ENCODE measurements at regions not wholly inside any gene's neighbourhood (a gene's known extent, or its start where the extent isn't known, plus 50 kb on each side); places are given as distances from the start of the nearest gene placed in this dataset.
"Not testable (repeated sequence)": the region's sequence is repeated elsewhere in the genome, so short reads cannot be mapped to it uniquely, and the experiment has no call there.

DNA sequence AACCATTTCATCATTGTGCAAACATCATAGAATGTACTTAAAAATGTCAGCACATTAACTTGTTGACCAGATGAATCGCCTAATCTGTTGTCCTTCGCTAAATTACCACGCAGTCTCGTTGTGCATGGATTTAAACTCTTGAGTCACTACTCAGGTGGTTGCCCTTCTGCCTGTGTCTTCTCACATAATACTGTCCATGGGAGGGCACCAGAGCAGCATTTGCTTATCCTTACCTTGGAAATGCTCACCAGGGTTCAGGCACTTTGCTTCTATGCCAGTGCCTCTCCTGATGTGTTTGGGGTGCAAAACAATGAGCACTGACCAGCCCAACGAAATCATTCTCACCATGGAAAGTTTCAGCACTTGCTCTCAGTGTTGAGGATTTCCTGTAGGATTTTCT lies 559.9 kb downstream of the RWDD3 start:
- Mint-ChIP-seq H3K9me3 (peaks cover 3% of the 10 kb centered on the region), H3K36me3 (no peaks in the 10 kb centered on the region), H3K4me1 (no peaks in the 10 kb centered on the region), H3K27ac (no peak overlapping the region), H3K4me3 (no peak overlapping the region), H3K27me3 (no peaks in the 10 kb centered on the region)
- no peak for DNase-seq

DNA sequence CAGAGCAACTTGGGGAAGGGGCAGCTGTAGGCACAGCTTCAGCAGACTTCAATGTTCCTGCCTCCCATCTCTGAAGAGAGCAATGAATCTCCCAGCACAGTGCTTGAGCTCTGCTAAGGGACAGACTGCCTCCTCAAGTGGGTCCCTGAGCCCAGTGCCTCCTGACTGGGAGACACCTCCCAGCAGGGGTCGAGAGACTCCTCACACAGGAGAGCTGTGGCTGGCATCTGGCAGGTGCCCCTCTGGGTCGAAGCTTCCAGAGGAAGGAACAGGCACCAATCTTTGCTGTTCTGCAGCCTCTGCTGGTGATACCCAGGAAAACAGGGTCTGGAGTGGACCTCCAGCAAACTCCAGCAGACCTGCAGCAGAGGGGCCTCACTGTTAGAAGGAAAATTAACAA lies 563.8 kb downstream of the RWDD3 start:
- H3K27me3 Mint-ChIP-seq, H3K9me3 Mint-ChIP-seq, H3K27ac Mint-ChIP-seq, H3K4me1 Mint-ChIP-seq, H3K4me3 Mint-ChIP-seq, DNase-seq, H3K36me3 Mint-ChIP-seq: not testable (repeated sequence)

DNA sequence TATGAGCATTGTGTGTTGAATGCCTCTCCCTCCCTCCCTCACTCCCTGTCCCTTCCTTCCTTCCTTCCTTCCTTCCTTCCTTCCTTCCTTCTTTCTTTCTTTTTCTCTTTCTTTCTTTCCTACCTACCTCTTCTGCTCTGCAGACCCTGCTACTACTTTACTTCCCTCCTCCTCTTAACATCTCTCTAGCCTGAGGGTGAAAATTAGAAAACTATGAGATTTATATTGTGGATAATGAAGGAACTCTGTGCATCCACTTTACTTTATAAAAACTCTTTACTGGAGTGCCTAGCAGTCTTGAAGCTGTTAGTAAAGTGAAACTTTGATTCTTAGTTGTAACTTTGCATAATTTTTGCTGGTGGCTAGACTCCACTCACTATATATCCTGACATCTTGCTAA lies 572.2 kb downstream of the RWDD3 start:
- Mint-ChIP-seq H3K4me3 (no peak overlapping the region), H3K27me3 (no peaks in the 10 kb centered on the region), H3K4me1 (no peaks in the 10 kb centered on the region), H3K9me3 (peaks cover 8% of the 10 kb centered on the region), H3K36me3 (no peaks in the 10 kb centered on the region), H3K27ac (no peak overlapping the region)
- no peak for DNase-seq

DNA sequence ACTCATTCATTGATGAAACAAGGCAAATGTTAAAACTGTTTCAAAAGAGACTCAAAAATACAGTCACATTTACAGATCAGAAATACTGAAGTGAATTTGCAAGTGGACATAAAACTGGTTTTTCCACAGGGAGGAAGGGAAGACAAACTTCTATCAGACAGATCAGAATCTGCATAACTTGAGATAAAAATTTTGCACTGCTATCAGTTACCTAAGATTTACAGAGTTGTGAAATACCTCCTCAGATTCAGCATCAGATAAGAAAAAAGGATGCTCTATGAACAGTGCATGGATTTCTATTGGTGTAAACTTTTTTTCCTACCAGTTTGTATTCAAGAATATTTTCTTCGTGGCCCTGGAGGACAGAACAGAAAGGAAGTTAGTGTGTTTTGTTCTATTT lies 575.4 kb downstream of the RWDD3 start:
- no peaks in the 10 kb centered on the region for H3K27me3 Mint-ChIP-seq
- H3K36me3 Mint-ChIP-seq, result no peaks in the 10 kb centered on the region
- H3K4me3 Mint-ChIP-seq, result no peak overlapping the region
- DNase-seq, result no peak
- no peak overlapping the region for H3K27ac Mint-ChIP-seq
- no peaks in the 10 kb centered on the region for H3K4me1 Mint-ChIP-seq
- peaks cover 2% of the 10 kb centered on the region for H3K9me3 Mint-ChIP-seq

DNA sequence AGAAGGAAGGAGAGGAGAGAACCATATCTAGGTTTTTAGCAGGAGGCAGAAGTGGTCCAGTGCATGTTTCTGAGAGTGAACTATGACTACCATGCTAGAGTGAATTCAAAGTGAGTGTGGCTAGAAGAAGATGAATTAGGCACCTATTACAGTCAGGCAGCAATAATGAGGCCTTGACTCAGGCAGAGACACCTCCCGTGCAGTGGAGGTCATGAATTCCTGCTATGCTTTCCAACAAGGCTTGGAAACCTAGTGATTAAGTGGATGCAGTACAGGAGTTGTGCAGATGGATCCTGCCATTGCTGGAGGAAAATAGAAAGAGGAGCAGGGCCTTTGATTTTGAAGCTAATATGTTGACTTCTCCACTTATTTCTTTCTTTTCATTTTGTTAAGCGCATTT lies 581.5 kb downstream of the RWDD3 start:
- H3K27me3 Mint-ChIP-seq, result no peaks in the 10 kb centered on the region
- H3K9me3 Mint-ChIP-seq, result no peaks in the 10 kb centered on the region
- no peak for DNase-seq
- H3K36me3 Mint-ChIP-seq, result no peaks in the 10 kb centered on the region
- H3K27ac Mint-ChIP-seq, result no peak overlapping the region
- H3K4me1 Mint-ChIP-seq, result no peaks in the 10 kb centered on the region
- no peak overlapping the region for H3K4me3 Mint-ChIP-seq

DNA sequence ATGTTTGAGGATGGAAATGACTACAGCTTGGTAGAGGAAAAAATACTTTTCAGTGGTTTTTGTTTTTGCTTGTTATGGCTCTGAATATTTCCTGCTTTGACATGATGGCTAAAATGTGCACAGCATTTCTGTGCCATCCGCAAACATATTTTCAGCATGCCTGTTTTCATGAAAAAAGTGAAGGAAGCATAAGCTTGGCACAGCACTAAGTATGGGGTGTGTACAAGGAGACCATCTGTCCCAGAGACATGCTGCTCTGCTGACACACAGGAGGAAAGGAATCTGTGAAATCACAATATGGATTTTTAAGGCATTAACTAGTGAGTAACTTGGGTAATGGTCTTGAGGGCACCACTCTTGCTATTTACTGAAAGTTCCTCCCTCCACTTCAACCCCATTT lies 595.5 kb downstream of the RWDD3 start:
- H3K36me3 Mint-ChIP-seq, result no peaks in the 10 kb centered on the region
- H3K9me3 Mint-ChIP-seq, result peaks cover under 1% of the 10 kb centered on the region
- no peak for DNase-seq
- no peak overlapping the region for H3K27ac Mint-ChIP-seq
- no peaks in the 10 kb centered on the region for H3K27me3 Mint-ChIP-seq
- no peaks in the 10 kb centered on the region for H3K4me1 Mint-ChIP-seq
- H3K4me3 Mint-ChIP-seq, result no peak overlapping the region

DNA sequence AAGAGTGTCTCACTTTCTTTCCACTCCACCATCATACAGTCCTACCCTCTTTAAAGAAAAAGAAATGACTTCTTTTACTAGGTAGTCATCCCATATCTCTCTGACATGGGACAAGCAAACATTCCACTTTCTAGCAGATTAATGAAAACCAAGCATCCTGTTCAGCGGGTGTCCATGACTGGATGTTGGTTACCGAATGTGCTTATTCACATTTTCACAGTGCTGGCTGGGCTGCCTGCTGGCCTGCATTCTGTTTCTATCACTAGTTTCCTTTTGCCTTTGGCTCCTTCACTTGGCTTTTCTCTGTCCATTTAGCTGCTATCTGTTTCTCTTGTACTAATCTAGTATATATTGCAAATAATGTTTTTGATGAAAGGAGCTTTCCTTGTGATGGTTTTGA lies 598.4 kb downstream of the RWDD3 start:
- H3K4me3 Mint-ChIP-seq, result no peak overlapping the region
- no peaks in the 10 kb centered on the region for H3K27me3 Mint-ChIP-seq
- DNase-seq, result no peak
- peaks cover 14% of the 10 kb centered on the region for H3K9me3 Mint-ChIP-seq
- no peak overlapping the region for H3K27ac Mint-ChIP-seq
- no peaks in the 10 kb centered on the region for H3K4me1 Mint-ChIP-seq
- no peaks in the 10 kb centered on the region for H3K36me3 Mint-ChIP-seq

DNA sequence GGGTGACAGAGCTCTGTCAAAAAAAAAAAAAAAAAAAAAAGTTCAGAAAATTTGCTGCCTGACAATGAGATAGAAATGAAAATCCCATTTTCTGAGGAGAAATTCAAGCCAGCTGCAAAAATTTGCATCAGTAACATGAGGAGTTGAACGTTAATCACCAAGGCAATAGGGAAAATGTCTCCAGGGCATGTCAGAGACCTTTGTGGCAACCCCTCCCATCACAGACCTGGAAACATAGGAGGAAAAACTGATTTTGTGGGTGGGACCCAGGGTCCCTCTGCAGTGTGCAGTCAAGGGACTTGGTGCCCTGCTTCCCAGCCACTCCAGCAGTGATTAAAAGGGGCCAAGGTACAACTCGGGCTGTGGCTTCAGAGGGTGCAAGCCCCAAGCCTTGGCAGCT lies 615.4 kb downstream of the RWDD3 start:
- Mint-ChIP-seq H3K4me3 (no peak overlapping the region), H3K27ac (no peak overlapping the region), H3K4me1 (no peaks in the 10 kb centered on the region), H3K27me3 (no peaks in the 10 kb centered on the region), H3K9me3 (peaks cover 1% of the 10 kb centered on the region), H3K36me3 (no peaks in the 10 kb centered on the region)
- DNase-seq, result no peak

DNA sequence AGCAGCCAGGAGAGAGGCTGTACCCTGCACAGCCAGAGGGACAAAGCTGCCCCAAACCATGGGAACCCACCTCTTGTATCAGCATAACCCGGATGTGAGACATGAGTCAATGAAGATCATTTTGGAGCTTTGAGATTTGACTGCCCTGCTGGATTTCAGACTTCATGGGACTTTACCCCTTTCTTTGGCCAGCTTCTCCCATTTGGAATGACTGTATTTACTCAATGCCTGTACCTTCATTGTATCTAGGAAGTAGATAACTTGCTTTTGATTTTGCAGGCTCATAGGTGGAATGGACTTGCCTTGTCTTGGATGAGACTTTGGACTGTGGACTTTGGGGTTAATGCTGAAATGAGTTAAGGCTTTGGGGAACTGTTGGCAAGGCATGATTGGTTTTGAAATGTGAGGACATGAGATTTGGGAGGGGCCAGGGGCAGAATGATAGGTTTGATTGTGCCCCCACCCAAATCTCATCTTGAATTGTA lies 616.2 kb downstream of the RWDD3 start:
- H3K4me3 Mint-ChIP-seq, result no peak overlapping the region
- H3K4me1 Mint-ChIP-seq, result no peaks in the 10 kb centered on the region
- H3K36me3 Mint-ChIP-seq, result no peaks in the 10 kb centered on the region
- H3K27me3 Mint-ChIP-seq, result no peaks in the 10 kb centered on the region
- H3K9me3 Mint-ChIP-seq, result peaks cover 1% of the 10 kb centered on the region
- no peak overlapping the region for H3K27ac Mint-ChIP-seq
- no peak for DNase-seq

DNA sequence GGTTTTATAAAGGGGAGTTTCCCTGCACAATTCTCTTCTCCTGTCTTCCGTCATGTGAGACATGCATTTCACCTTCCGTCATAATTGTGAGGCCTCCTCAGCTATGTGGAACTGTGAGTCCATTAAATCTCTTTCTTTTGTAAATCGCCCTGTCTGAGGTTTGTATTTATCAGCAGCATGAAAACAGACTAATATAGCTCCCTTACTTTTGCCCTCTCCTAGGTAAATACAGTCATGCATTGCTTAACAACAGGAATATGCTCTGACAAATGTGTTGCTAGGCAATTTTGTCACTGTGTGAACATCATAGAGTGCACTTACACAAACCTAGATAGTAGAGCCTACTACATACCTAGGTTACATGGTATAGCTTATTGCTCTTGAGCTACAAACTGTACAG lies 616.8 kb downstream of the RWDD3 start:
- no peak for DNase-seq
- no peak overlapping the region for H3K4me3 Mint-ChIP-seq

DNA sequence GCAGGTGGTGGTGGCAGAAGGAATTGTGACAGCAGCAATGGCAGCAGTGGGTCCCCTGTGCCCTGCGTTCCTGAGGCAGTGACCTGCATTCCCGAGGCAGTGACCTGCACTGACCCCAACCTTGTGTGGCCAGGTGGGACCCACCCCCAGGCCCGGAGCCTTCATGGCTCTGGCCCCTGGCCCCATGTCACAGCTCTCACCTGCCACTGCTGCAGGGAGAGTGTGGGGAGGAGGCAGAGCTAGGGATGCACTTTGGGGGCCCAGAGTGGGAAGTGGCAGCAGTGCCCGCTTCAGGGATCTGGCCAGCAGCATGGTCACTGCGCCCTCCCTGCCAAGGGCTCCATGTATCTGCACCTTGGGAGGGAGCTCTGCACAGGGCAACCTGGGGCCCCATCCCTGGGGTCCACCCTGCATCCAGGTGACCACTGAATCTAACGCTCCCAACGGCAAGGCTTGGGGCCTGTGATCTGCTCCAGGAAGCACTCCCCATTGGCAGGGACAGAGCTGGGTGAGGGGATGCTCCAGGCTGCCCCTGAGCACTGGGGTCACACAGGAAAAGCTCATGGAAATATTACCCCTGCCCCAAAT lies 618.6 kb downstream of the RWDD3 start:
- no peak for DNase-seq
- Mint-ChIP-seq H3K4me3 (no peak overlapping the region), H3K4me1 (no peaks in the 10 kb centered on the region), H3K27me3 (no peaks in the 10 kb centered on the region), H3K27ac (no peak overlapping the region), H3K36me3 (no peaks in the 10 kb centered on the region), H3K9me3 (peaks cover 1% of the 10 kb centered on the region)

More for the DNA sequence above, 616.8 kb downstream of the RWDD3 start:
- peaks cover 1% of the 10 kb centered on the region for H3K9me3 Mint-ChIP-seq
- H3K27me3 Mint-ChIP-seq, result no peaks in the 10 kb centered on the region
- no peaks in the 10 kb centered on the region for H3K36me3 Mint-ChIP-seq
- H3K27ac Mint-ChIP-seq, result no peak overlapping the region
- no peaks in the 10 kb centered on the region for H3K4me1 Mint-ChIP-seq

DNA sequence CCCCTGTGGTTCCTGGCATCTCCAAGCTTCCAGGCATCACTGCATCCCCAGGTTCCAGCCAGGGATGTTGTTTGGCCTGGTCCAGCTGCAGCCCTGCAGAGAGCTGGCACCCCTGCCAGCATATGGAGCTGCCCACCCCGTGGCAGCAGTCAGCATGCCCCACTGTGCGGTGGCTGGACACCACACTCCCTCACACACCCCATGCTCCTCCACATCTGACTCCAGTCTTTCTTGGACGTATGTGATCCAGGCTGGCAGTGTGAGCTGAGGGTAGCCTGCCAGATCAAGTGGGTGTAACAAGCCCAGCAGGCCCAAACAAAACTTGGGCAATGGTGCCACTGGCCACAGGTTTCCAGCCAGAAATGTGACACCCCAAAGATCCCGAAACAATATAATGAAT lies 620.4 kb downstream of the RWDD3 start:
- no peaks in the 10 kb centered on the region for H3K4me1 Mint-ChIP-seq
- H3K4me3 Mint-ChIP-seq, result no peak overlapping the region
- H3K9me3 Mint-ChIP-seq, result no peaks in the 10 kb centered on the region
- no peaks in the 10 kb centered on the region for H3K27me3 Mint-ChIP-seq
- H3K27ac Mint-ChIP-seq, result no peak overlapping the region
- no peaks in the 10 kb centered on the region for H3K36me3 Mint-ChIP-seq
- no peak for DNase-seq

DNA sequence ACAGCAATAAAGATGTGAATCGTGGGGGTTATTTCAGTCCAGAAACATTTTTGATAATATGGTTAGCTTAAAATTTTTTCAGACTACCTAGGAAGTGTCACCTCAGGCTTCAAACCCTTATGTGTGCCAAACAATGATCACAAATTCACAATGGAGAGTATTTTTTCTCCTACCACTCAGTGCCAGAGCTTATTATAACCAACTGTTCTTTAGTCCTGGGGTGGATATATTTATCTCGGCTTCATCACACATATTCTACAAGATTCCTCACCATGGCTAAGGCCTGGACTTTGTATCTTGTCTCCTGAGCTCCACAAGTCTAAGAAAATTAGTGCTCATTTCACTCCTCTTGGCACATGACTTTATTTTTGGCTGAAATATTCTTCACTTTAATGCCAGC lies 629.1 kb downstream of the RWDD3 start:
- H3K27ac Mint-ChIP-seq, result no peak overlapping the region
- H3K9me3 Mint-ChIP-seq, result peaks cover 2% of the 10 kb centered on the region
- no peaks in the 10 kb centered on the region for H3K36me3 Mint-ChIP-seq
- H3K4me1 Mint-ChIP-seq, result no peaks in the 10 kb centered on the region
- H3K27me3 Mint-ChIP-seq, result no peaks in the 10 kb centered on the region
- no peak overlapping the region for H3K4me3 Mint-ChIP-seq
- DNase-seq, result no peak

DNA sequence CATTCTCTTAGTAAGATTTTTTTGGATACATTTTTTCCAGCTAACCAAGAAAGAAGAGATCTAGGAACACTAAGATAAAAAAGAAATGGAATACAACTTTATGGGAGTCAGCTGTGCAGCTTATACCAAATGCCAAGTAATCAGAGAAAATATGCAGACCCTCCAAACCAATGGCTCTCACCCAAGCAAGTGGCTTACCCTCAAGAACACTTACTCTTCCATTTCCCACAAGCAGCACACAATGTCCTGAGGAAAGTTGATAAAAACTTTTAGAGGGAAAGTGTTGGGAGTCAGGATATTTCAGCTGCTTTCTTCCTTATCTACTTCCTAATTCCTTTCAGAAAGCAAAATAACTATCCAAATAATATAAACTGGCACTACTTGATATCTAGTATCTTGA lies 631.8 kb downstream of the RWDD3 start:
- Mint-ChIP-seq H3K36me3 (no peaks in the 10 kb centered on the region), H3K4me3 (no peak overlapping the region), H3K27ac (no peak overlapping the region), H3K9me3 (peaks cover 4% of the 10 kb centered on the region), H3K27me3 (no peaks in the 10 kb centered on the region), H3K4me1 (no peaks in the 10 kb centered on the region)
- no peak for DNase-seq

DNA sequence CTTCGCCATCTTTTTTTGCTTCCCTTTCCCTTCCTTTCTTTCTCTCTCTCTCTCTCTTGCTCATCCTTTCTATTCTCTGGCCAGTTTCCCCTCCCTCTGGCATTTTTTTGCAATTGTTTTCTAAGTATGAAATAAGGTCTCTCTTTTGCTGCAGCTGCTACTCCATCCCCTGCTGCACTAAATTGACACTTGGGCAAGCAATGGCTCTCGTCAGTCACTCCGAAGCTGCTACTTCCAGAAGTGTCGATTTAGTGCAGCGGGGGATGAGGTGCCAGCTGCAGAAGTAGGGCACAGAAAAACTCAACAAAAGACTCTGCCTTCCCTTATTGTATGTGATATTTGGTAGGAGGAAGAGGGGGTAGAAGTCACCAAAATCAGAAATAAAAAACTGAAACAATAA lies 642.3 kb downstream of the RWDD3 start:
- no peak for DNase-seq
- H3K27ac Mint-ChIP-seq, result no peak overlapping the region
- H3K36me3 Mint-ChIP-seq, result no peaks in the 10 kb centered on the region
- no peak overlapping the region for H3K4me3 Mint-ChIP-seq
- H3K4me1 Mint-ChIP-seq, result no peaks in the 10 kb centered on the region
- no peaks in the 10 kb centered on the region for H3K27me3 Mint-ChIP-seq
- peaks cover 6% of the 10 kb centered on the region for H3K9me3 Mint-ChIP-seq

DNA sequence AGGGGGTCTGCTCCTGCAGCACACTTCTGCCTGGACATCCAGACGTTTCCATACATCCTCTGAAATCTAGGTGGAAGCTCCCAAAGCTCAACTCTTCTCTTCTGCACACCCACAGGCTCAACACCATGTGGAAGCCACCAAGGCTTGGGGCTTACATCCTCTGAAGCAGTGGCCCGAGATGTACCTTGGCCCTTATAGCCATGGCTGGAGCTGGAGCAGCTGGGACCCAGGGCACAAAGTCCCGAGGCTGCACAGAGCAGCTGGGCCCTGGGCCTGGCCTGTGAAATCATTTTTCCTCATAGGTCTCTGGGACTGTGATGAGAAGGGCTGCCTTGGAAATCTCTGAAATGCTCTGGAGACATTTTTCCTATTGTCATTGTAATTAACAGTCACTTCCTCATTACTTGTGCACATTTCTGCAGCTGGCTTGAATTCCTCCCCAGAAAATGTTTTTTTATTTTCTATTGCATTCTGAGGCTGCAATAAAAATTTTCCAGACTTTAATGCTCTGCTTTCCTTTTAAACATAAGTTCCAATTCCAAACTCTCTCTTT lies 645.6 kb downstream of the RWDD3 start:
- H3K4me1 Mint-ChIP-seq, result no peaks in the 10 kb centered on the region

More for the DNA sequence above, 645.6 kb downstream of the RWDD3 start:
- Mint-ChIP-seq H3K36me3 (no peaks in the 10 kb centered on the region), H3K27ac (no peak overlapping the region), H3K9me3 (peaks cover 4% of the 10 kb centered on the region), H3K27me3 (no peaks in the 10 kb centered on the region), H3K4me3 (no peak overlapping the region)
- no peak for DNase-seq
